ENCODE measurements at regions not wholly inside any gene's neighbourhood (a gene's known extent, or its start where the extent isn't known, plus 50 kb on each side); places are given as distances from the start of the nearest gene placed in this dataset.

DNA sequence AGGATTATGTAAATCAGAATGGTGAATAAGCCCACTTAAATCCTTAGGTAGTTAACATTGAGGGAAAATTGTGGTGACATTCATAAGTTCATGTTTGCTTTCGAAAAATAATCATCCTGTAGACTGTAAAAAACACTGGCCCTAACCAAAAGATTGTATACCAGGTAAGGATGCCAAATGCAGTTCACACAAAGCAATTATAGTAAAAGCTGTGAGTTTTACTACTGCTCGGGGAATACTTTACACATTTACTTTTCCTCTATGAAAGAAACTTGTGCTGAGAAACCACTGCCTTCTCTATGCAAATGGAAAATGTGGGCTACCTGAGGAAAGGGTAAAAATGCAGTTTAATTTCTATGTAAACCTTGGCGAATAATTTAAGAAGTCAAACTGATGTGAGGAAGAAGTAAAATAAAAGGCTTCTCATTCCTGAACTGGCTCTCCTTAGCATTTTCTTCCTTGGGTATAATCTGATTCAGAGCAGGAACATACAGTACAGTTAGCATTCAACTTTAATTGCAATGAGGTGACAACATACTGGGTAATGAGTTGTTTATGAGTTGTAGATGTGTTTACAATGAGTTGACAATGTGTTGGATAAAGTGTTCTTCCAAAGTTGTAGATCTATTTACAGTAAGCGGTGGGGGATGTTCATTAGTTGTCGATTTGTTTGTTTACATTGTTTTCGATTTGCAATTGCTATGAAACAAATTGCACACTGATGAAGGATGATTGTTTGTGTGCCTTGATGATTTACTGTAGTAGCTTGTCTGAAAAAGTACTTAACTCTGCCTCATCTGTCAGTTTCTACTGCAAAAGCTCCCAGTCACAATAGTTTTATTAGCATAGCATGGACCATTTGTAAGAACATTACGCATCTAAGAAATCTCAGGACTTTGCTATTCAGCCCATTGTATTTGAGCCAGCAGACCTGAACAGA is 453.0 kb upstream of the DPH6 start:
- TF ChIP-seq, protein P1, sequence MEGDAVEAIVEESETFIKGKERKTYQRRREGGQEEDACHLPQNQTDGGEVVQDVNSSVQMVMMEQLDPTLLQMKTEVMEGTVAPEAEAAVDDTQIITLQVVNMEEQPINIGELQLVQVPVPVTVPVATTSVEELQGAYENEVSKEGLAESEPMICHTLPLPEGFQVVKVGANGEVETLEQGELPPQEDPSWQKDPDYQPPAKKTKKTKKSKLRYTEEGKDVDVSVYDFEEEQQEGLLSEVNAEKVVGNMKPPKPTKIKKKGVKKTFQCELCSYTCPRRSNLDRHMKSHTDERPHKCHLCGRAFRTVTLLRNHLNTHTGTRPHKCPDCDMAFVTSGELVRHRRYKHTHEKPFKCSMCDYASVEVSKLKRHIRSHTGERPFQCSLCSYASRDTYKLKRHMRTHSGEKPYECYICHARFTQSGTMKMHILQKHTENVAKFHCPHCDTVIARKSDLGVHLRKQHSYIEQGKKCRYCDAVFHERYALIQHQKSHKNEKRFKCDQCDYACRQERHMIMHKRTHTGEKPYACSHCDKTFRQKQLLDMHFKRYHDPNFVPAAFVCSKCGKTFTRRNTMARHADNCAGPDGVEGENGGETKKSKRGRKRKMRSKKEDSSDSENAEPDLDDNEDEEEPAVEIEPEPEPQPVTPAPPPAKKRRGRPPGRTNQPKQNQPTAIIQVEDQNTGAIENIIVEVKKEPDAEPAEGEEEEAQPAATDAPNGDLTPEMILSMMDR (conservative IDR thresholded peaks at IDR 0.05 in 1 of 2, IDR thresholded peaks at IDR 0.05 in 1 of 2; ENCODE audit: low read depth in 1 of 2, low read length in 2 of 2), result no peak
- TF ChIP-seq EZH2 (IDR thresholded peaks at IDR 0.05; ENCODE audit: low read length, missing control alignments), result no peak
